22Rv1 (cell line): ENCODE measurements at regions not wholly inside any gene's neighbourhood (a gene's known extent, or its start where the extent isn't known, plus 50 kb on each side); places are given as distances from the start of the nearest gene placed in this dataset.

Source experiments
- H3K27ac ChIP-seq: fragments of 450-650 bp; 2 replicates; pipeline ENCODE4 v1.5.1; 2017
- ZFX ChIP-seq: fragments of 450-650 bp; IDR thresholded peaks from 2 replicates; pipeline ENCODE4 v1.6.1; 2017; ENCODE audit warnings: antibody characterized with exemption, borderline replicate concordance
- TF ChIP-seq, protein P1 (sequence below): fragments of 450-650 bp; IDR thresholded peaks from 2 replicates; pipeline ENCODE4 v1.5.1; 2017; ENCODE audit warnings: mild to moderate bottlenecking

DNA sequence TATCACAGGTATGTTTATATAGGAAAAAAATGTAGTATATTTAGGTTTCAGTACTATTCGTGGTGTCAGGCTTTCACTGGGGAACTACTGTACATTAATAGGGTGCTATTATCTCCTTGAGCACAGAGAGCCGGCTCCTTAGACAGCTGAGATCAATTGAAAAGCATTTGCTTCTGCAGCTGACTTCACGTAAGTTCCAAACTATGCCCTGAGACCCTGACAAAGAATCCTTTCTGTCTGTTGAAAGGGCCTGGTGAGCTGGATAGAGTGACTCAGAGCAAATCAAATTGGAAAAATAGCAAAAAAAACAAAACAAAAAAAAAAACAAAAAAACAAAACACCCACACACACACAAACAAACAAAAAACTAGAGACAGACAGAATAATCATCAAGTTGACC, 652.0 kb downstream of the MTRR start:
- TF ChIP-seq ZFX, result no peak
- no peak overlapping the region for H3K27ac ChIP-seq

DNA sequence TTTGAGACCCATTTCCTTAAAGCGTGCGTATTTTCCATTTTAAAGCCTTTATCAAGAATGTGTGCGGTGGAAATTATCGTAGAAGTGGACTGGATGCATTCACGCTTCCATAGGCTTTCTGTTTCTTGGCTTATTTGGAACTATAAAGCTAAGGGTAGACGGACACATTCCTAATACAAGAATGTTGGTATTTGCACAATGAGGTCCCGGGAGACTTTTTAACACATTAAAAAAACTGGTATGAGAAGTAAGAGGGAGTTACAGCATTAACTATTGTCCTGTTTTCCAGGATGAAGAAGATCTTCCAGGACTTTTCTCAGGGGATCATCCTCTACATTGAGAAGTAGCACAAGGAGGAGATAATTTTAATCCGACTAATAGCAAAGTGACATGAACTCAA, 653.0 kb downstream of the MTRR start:
- no peak overlapping the region for H3K27ac ChIP-seq
- TF ChIP-seq, protein P1, sequence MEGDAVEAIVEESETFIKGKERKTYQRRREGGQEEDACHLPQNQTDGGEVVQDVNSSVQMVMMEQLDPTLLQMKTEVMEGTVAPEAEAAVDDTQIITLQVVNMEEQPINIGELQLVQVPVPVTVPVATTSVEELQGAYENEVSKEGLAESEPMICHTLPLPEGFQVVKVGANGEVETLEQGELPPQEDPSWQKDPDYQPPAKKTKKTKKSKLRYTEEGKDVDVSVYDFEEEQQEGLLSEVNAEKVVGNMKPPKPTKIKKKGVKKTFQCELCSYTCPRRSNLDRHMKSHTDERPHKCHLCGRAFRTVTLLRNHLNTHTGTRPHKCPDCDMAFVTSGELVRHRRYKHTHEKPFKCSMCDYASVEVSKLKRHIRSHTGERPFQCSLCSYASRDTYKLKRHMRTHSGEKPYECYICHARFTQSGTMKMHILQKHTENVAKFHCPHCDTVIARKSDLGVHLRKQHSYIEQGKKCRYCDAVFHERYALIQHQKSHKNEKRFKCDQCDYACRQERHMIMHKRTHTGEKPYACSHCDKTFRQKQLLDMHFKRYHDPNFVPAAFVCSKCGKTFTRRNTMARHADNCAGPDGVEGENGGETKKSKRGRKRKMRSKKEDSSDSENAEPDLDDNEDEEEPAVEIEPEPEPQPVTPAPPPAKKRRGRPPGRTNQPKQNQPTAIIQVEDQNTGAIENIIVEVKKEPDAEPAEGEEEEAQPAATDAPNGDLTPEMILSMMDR, result no peak
- no peak for TF ChIP-seq ZFX

DNA sequence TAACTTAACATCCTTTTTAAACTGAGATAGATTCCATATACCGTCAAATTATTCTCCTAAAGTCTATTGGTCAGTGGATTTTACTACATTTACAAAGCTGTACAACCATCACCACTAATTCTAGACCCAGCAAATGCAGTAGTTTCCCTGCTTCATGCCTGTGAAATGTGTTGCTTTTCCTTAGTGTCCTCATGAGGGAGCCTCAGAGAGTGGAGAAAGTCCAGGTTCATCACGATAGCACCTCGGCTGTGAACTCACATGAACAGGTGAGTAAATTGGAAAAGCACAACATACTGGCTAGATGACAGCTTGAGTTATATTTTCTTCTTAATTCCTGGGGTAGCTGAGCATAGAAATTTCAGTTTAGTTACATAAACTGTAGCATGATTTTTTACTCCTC, 653.7 kb downstream of the MTRR start:
- TF ChIP-seq, protein P1, result no peak
- no peak for TF ChIP-seq ZFX
- H3K27ac ChIP-seq, result no peak overlapping the region

DNA sequence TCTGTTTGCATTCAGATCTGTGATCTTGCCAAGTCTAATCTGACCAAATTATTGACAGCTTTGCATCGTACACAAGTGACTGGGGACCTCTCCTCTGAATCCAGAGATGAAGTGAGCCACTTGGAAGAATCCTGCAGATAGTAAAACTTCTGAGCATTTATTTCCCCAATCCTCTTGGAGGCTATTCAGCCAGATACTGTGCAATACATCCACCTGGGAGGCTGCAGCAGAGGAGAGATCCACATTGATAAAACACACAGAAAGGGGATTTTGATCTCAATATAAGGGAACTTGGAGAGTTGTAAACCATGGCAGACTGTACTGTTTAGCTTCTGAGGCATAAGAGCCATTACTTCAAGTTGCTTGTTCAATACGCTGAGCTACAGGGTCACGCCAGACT, 654.6 kb downstream of the MTRR start:
- TF ChIP-seq, protein P1, result no peak
- TF ChIP-seq ZFX, result no peak

DNA sequence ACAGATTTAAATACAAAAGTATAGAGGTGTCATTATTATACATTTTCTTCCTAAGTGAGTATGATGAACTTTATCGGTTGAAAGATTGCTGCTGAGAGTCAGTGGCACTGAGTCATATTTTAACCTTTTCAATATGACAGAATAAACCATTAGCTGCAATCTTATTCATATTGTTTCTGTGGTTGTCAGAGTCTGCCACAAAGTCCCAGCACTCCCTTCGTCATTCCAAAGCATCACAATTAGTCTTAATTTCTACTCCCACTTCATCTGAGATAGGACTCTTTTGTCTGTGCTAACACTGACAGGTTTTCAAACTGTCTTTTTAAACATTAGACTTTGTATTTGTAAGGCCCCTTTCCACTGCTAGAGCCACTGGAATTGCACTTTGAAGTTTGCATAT, 656.9 kb downstream of the MTRR start:
- TF ChIP-seq, protein P1, result no peak
- no peak for TF ChIP-seq ZFX
- no peak overlapping the region for H3K27ac ChIP-seq

More for the DNA sequence above, 654.6 kb downstream of the MTRR start:
- H3K27ac ChIP-seq, result no peak overlapping the region

DNA sequence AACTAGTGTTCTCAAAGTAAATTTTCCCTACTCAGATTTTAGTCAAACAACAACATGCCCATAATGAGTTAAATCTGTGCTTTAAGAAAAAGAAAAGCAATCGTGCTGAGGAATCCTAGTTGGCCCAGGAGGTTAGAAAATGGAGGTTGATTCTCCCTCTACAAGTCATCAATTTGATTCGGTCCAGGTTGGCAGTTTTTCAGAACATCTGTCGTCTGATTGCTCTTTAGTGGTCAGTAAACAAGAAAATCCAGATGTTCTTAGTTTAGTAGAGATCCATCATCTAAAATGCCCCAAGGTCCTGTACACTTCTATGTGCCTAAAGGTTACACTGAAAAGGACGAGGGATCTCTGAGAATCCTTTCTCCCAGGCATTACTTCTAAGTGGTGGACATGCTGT, 659.2 kb downstream of the MTRR start:
- H3K27ac ChIP-seq, result no peak overlapping the region
- TF ChIP-seq, protein P1, result no peak
- TF ChIP-seq ZFX, result no peak

DNA sequence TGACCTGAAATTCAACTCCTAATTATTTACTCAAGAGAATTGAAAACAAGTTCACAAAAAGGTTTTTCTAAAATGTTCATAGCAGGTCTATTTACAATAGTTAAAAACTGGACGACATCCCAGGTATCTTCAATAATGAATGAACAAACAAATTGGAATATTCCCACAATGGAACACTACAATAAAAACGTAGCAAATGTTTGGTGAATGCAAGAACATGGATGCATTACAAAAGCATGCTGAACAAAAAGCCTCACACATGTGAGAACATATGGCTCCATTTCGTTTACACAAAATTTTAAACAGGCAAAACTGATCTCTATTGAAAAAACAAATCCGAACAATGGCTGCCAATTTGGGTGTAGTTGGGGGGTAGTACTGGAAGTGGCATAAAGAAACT, 669.9 kb downstream of the MTRR start:
- no peak overlapping the region for H3K27ac ChIP-seq
- TF ChIP-seq, protein P1, result no peak
- no peak for TF ChIP-seq ZFX

DNA sequence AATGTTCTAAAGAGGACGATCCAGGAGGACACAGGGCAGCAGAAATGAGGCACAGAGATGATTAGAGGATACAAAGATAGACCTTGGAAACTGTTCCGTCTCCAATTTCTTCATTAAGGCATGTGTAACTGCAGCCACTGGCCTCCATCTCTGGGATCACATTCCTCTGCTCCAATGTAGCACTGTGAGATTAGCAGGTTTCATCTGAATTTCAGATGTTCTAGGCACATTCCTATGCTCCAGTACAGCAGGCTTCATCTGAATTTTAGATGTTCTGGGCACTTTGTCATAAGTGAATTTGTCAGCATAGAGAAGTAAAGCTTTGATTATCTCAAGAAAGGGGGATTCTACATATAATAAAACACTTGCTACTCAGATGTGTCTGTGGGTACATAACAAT, 671.4 kb downstream of the MTRR start:
- TF ChIP-seq, protein P1, result no peak
- TF ChIP-seq ZFX, result no peak
- H3K27ac ChIP-seq, result no peak overlapping the region
